ENCODE measurements at regions not wholly inside any gene's neighbourhood (a gene's known extent, or its start where the extent isn't known, plus 50 kb on each side); places are given as distances from the start of the nearest gene placed in this dataset.

DNA sequence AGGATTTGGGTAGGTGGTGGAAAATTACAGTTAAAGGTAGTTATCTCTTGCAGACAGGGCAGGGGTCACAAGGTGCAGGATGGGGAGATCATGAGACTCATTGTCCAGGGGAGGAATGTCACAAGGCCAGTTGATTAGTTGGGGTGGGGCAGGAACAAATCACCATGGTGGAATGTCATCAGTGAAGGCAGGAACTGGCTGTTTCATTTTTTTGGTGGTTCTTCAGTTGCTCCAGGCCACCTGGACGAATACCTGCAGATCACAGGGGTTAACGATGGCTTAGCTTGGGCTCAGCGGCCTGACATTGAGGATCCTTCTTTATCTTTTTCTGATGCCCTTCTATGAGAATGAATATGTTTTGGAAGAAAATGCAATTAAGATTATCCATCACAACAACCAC, 87.1 kb downstream of the KPNA2 start:
- no peak for TF ChIP-seq POLR2A (IDR thresholded peaks at IDR 0.05; ENCODE audit: low read depth, low read length)
- TF ChIP-seq POLR2AphosphoS5 (IDR thresholded peaks at IDR 0.05; ENCODE audit: low read depth, low read length), result no peak
- TF ChIP-seq TAF1 (IDR thresholded peaks at IDR 0.05; ENCODE audit: borderline replicate concordance, low read depth, low read length), result no peak
- DNase-seq (ENCODE audit: insufficient read length) (no peak), FAIRE-seq (no peak)

DNA sequence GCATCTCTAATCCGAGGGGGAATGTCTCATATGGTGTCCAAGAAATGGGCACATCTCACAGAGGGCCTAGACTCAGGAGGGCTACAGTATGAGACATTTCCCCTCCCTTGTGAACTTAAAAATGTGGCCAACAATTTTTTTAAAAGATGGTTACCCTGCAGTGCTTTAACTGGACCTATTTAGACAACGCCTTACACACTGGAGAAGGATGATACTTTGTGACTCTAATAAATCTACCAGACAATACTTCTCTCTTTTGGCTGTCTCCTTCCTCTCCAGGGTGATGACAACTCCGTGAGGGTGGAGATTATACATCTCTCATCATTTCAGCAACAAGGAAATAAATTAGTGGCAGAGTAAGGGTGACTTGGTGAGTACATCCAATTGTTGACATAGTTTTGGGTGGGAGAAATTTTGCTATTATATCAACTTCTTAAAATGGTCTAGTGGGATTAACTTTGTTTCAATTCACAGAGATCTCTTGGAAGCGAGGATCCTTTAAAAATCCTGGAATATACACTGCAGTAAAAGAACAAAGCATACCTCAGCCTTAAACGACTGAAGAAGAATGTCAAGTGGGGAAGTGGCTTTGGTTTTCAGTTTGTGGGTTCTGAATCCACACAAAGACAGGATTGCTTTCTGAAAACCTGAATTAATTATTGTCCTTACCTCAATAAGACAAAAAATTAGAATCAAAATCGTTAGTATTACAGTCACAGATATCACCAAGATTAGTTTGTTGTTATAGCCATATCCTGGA, 89.8 kb downstream of the KPNA2 start:
- TF ChIP-seq TAF1 (IDR thresholded peaks at IDR 0.05; ENCODE audit: borderline replicate concordance, low read depth, low read length) (no peak), POLR2AphosphoS5 (IDR thresholded peaks at IDR 0.05; ENCODE audit: low read depth, low read length) (no peak), POLR2A (IDR thresholded peaks at IDR 0.05; ENCODE audit: low read depth, low read length) (no peak)
- DNase-seq (ENCODE audit: insufficient read length), result no peak
- FAIRE-seq, result no peak

- DNase-seq (ENCODE audit: insufficient read length) (no peak), FAIRE-seq (no peak)
- no peak for TF ChIP-seq POLR2A (IDR thresholded peaks at IDR 0.05; ENCODE audit: low read depth, low read length)
- no peak for TF ChIP-seq TAF1 (IDR thresholded peaks at IDR 0.05; ENCODE audit: borderline replicate concordance, low read depth, low read length)
- TF ChIP-seq POLR2AphosphoS5 (IDR thresholded peaks at IDR 0.05; ENCODE audit: low read depth, low read length), result no peak
Observed at GRCh38 chr17:68127914-68128313, 92.4 kb downstream of the KPNA2 start.

- FAIRE-seq (no peak), DNase-seq (ENCODE audit: insufficient read length) (no peak)
- TF ChIP-seq TAF1 (IDR thresholded peaks at IDR 0.05; ENCODE audit: borderline replicate concordance, low read depth, low read length), result no peak
- TF ChIP-seq POLR2AphosphoS5 (IDR thresholded peaks at IDR 0.05; ENCODE audit: low read depth, low read length), result no peak
- no peak for TF ChIP-seq POLR2A (IDR thresholded peaks at IDR 0.05; ENCODE audit: low read depth, low read length)
Observed at GRCh38 chr17:68131456-68131855, 95.9 kb downstream of the KPNA2 start.

DNA sequence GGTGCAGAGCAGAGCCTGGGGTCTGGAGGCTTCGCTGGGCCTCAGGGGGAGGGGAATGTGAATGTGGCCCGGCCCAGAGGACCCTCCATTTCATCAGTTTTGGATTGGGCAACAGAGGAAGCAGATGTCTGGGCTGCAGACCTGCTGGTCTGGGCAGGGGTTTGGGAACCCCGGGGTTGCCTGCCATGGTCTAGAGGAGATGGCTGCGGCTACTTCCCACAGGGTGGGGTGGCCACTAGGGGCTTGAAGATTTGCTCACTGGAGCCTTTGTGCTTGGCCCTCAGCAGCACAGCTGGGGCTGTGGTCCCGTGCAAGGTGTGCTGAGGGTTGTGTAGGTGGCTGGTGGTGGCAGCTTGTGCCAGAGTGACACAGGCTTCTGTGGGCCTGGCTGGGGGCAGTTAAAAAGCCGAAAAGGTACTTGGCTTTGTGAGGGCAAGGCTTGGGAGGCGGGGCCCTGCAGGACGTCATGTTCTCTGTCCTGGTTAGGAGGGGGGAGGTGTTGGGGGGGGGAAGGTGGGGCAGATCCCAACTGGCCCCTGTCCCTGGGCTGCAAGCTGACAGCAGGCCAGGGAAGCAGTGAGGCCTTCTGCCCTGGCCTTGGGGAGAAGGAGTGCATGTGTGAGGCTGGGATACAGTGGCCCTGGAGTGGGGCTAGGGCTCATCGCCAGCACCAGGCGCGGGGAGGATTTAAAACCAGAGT, 98.0 kb downstream of the KPNA2 start:
- no peak for FAIRE-seq
- no peak for TF ChIP-seq POLR2AphosphoS5 (IDR thresholded peaks at IDR 0.05; ENCODE audit: low read depth, low read length)
- DNase-seq (ENCODE audit: insufficient read length), result no peak

- no peak for DNase-seq (ENCODE audit: insufficient read length)
- no peak for FAIRE-seq
- TF ChIP-seq TAF1 (IDR thresholded peaks at IDR 0.05; ENCODE audit: borderline replicate concordance, low read depth, low read length) (no peak), POLR2A (IDR thresholded peaks at IDR 0.05; ENCODE audit: low read depth, low read length) (no peak), POLR2AphosphoS5 (IDR thresholded peaks at IDR 0.05; ENCODE audit: low read depth, low read length) (no peak)
Observed at GRCh38 chr17:68134046-68134637, 98.6 kb downstream of the KPNA2 start.

DNA sequence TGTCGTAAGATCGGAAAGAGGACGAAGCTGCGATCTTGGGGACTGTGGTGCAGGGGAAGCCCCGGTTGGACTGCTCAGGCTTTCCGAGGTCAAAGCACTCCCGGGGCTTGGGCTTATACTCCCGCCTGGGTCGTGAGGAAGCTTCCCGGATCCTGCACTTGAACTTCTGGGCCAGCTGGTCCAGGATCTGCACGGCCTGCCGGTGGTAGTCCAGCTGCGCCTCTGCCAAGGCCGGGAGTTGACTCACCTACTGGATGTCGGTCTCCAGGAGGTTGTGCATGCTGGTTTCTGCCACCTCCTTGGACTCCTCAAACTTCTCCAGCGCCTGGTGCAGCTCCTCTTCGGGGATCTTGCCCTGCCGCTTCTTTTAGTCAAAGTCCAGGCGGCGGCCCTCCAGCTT, 99.2 kb downstream of the KPNA2 start:
- no peak for FAIRE-seq
- DNase-seq (ENCODE audit: insufficient read length), result no peak
- TF ChIP-seq TAF1 (IDR thresholded peaks at IDR 0.05; ENCODE audit: borderline replicate concordance, low read depth, low read length) (no peak), POLR2A (IDR thresholded peaks at IDR 0.05; ENCODE audit: low read depth, low read length) (no peak), POLR2AphosphoS5 (IDR thresholded peaks at IDR 0.05; ENCODE audit: low read depth, low read length) (no peak)

DNA sequence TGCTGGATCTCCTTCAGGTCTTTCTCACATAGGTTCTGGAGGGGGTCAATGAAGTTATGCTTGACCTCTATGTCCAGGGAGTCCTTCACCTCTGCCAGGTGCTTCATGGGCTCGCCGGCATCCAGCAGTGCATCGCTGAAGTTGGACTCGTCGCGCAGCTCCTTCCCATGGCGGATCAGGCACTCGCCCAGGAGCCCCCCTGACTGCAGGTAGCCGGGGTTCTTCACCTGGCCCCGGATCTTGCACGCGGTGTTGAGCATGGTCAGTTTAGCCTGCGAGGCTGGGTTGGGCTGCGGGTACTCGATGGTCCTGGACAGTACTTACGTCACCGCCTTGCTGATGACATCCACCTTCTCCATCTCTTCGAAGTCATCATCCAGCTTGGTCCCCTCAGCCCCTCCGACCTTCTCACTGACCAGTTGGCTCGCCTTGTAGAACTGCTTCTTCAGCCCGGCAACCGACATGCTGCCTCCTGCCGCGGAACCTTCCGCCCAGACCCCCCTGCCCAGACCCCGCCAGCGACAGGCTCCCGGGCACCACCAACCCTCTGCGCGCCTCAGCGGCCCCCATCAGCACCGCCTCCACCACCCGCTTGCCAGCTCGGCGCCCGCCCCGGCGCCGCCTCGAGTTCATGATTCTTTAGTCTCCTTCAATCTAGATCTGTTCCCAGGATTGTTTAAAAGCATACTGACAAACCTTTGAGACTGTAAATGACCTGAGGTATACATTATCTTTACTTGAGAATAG, 99.8 kb downstream of the KPNA2 start:
- no peak for TF ChIP-seq TAF1 (IDR thresholded peaks at IDR 0.05; ENCODE audit: borderline replicate concordance, low read depth, low read length)
- no peak for TF ChIP-seq POLR2AphosphoS5 (IDR thresholded peaks at IDR 0.05; ENCODE audit: low read depth, low read length)
- no peak for TF ChIP-seq POLR2A (IDR thresholded peaks at IDR 0.05; ENCODE audit: low read depth, low read length)
- FAIRE-seq (no peak), DNase-seq (ENCODE audit: insufficient read length) (no peak)

DNA sequence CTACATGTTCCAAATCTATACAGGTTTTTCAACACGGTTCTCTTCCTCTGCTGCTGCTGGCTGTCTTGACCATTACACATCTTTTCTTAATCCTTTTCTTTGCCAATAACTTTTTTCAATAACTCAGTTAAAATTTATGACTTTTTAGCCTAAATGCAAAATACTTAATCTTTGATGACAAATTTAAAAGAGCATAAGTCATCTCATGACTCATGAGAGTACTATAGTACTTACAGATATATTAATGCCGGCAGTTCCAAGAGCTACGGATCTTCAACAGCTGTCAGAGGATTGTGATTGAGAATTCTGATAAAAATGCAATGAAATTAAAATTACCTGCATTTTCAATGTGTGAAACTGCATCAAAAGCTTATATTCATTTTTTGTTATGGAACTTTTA, 105.5 kb downstream of the KPNA2 start:
- no peak for TF ChIP-seq POLR2AphosphoS5 (IDR thresholded peaks at IDR 0.05; ENCODE audit: low read depth, low read length)
- TF ChIP-seq POLR2A (IDR thresholded peaks at IDR 0.05; ENCODE audit: low read depth, low read length), result no peak
- no peak for TF ChIP-seq TAF1 (IDR thresholded peaks at IDR 0.05; ENCODE audit: borderline replicate concordance, low read depth, low read length)

GRCh38 chr17:68142595-68142994, 105.2 kb upstream of the AMZ2 start:
- DNase-seq (ENCODE audit: insufficient read length) (no peak), FAIRE-seq (no peak)
- no peak for TF ChIP-seq POLR2A (IDR thresholded peaks at IDR 0.05; ENCODE audit: low read depth, low read length)
- TF ChIP-seq TAF1 (IDR thresholded peaks at IDR 0.05; ENCODE audit: borderline replicate concordance, low read depth, low read length), result no peak
- no peak for TF ChIP-seq POLR2AphosphoS5 (IDR thresholded peaks at IDR 0.05; ENCODE audit: low read depth, low read length)

More for the DNA sequence above, 105.5 kb downstream of the KPNA2 start:
- no peak for DNase-seq (ENCODE audit: insufficient read length)
- no peak for FAIRE-seq

- TF ChIP-seq POLR2AphosphoS5 (IDR thresholded peaks at IDR 0.05; ENCODE audit: low read depth, low read length) (no peak), POLR2A (IDR thresholded peaks at IDR 0.05; ENCODE audit: low read depth, low read length) (no peak)
- no peak for FAIRE-seq
- no peak for DNase-seq (ENCODE audit: insufficient read length)
Observed at GRCh38 chr17:68143425-68143824, 104.4 kb upstream of the AMZ2 start.

Measured in GM12892 (cell line).